ENCODE measurements at regions not wholly inside any gene's neighbourhood (a gene's known extent, or its start where the extent isn't known, plus 50 kb on each side); places are given as distances from the start of the nearest gene placed in this dataset.

DNA sequence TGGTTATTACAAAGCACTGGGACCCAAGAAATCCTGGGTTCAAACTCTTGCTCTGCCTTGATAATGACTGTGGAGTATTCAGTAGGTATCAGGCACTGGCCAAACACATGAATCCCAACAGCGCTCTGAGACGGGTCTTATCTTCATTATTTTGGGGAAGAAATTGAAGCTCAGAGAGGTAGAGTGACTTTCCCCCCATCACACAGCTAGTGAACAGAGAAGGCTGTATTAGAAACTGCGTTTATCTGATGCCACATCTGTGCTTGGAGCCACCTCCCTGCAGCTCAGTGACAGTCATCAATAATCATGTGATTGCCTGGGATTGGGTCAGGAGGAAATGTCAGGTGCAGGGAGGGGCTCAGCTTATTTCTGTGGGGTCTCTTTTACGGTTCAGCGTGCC lies 225.4 kb upstream of the LHX5 start:
- H3K27ac ChIP-seq (ENCODE audit: low read depth, low read length, poor library complexity, severe bottlenecking), result no peak overlapping the region
- BruUV-seq (replicated peaks), result no TSS peak
- ChIA-PET CTCF (no interaction called here), POLR2A (ENCODE audit: low non-redundant PET) (no interaction called here)
- H3K4me3 ChIP-seq (ENCODE audit: low read depth, low read length, poor library complexity, severe bottlenecking), result no peak overlapping the region
- no peaks in the 10 kb centered on the region for H3K9me3 ChIP-seq (ENCODE audit: low read depth, low read length, poor library complexity, severe bottlenecking)
- H3K36me3 ChIP-seq (ENCODE audit: insufficient read depth, low read length, poor library complexity, severe bottlenecking), result no peaks in the 10 kb centered on the region
- TF ChIP-seq CTCF (conservative IDR thresholded peaks at IDR 0.05; ENCODE audit: low read depth, low read length) (no peak), EZH2 (IDR thresholded peaks at IDR 0.05; ENCODE audit: borderline replicate concordance, low read depth, low read length, poor library complexity, severe bottlenecking) (no peak)
- H3K4me1 ChIP-seq (ENCODE audit: insufficient read depth, low read length, poor library complexity, severe bottlenecking), result no peaks in the 10 kb centered on the region
- intact Hi-C loops (cut with micrococcal nuclease; ENCODE audit: unreplicated experiment), result no loop called here
- peaks cover 8% of the 10 kb centered on the region for H3K27me3 ChIP-seq (replicated peaks; ENCODE audit: insufficient read depth, low read depth, low read length, poor library complexity)
- no peak for DNase-seq (ENCODE audit: low spot score)

DNA sequence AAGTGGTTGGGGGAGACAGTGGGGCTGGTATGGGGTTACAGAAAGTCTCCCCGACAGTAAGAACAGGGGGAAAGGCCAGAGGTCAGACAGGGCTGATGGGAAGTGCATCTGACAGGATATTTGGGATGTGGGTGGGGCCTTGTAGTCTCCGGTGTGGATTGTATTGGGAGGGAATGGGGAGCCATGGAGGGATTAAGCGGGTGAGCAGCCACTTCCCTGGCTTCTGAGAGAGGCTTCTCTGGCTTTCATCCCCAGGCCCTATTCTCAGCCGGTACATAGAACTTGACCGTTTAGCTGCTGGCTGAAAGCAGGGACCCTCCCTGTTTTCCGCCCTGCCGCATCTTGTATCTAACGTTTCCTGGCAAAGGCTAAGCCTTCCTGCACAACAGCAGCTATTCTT lies 222.0 kb upstream of the LHX5 start:
- CTCF ChIA-PET, result no interaction called here
- Histone ChIP-seq H3K9me3 (ENCODE audit: low read depth, low read length, poor library complexity, severe bottlenecking) (no peaks in the 10 kb centered on the region), H3K27ac (ENCODE audit: low read depth, low read length, poor library complexity, severe bottlenecking) (no peak overlapping the region), H3K4me1 (ENCODE audit: insufficient read depth, low read length, poor library complexity, severe bottlenecking) (no peaks in the 10 kb centered on the region), H3K27me3 (replicated peaks; ENCODE audit: insufficient read depth, low read depth, low read length, poor library complexity) (peaks cover 3% of the 10 kb centered on the region), H3K36me3 (ENCODE audit: insufficient read depth, low read length, poor library complexity, severe bottlenecking) (no peaks in the 10 kb centered on the region), H3K4me3 (ENCODE audit: low read depth, low read length, poor library complexity, severe bottlenecking) (no peak overlapping the region)
- no peak for DNase-seq (ENCODE audit: low spot score)
- BruUV-seq (replicated peaks), result no TSS peak
- intact Hi-C loops (cut with micrococcal nuclease; ENCODE audit: unreplicated experiment), result no loop called here
- POLR2A ChIA-PET (ENCODE audit: low non-redundant PET), result no interaction called here
- no peak for TF ChIP-seq EZH2 (IDR thresholded peaks at IDR 0.05; ENCODE audit: borderline replicate concordance, low read depth, low read length, poor library complexity, severe bottlenecking)
- no peak for TF ChIP-seq CTCF (conservative IDR thresholded peaks at IDR 0.05; ENCODE audit: low read depth, low read length)

DNA sequence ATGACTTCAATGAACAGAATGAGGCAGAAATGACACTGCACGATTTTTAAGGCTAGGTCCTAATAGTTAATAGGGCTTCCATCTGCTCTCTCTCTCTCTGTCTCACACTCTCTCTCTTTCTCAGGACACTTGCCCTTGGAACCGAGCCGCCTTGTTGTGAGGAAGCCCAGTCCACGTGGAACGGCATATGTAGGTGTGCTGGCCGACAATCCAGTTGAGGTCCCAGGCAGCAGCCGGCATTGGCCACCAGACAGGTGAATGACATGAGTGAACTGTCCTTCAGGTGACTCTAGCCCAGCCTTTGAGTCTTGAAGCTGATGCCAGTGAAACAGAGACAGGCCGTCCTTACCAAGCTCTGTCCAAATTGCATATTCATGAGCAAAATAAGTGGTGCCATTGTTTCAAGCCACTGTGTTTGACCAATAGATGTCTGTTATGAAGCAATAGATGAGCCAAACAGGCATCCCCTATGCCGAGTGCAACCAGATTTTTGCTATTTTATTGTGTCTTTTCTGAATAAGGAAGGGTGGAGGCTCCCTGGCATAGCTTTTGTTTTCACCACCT lies 217.5 kb upstream of the LHX5 start:
- no peaks in the 10 kb centered on the region for H3K4me1 ChIP-seq (ENCODE audit: insufficient read depth, low read length, poor library complexity, severe bottlenecking)
- no peak overlapping the region for H3K4me3 ChIP-seq (ENCODE audit: low read depth, low read length, poor library complexity, severe bottlenecking)
- no peak overlapping the region for H3K27ac ChIP-seq (ENCODE audit: low read depth, low read length, poor library complexity, severe bottlenecking)
- H3K9me3 ChIP-seq (ENCODE audit: low read depth, low read length, poor library complexity, severe bottlenecking), result no peaks in the 10 kb centered on the region
- peaks cover 3% of the 10 kb centered on the region for H3K27me3 ChIP-seq (replicated peaks; ENCODE audit: insufficient read depth, low read depth, low read length, poor library complexity)
- ChIA-PET POLR2A (ENCODE audit: low non-redundant PET) (no interaction called here), CTCF (no interaction called here)
- intact Hi-C loops (cut with micrococcal nuclease; ENCODE audit: unreplicated experiment), result no loop called here
- TF ChIP-seq EZH2 (IDR thresholded peaks at IDR 0.05; ENCODE audit: borderline replicate concordance, low read depth, low read length, poor library complexity, severe bottlenecking) (no peak), CTCF (conservative IDR thresholded peaks at IDR 0.05; ENCODE audit: low read depth, low read length) (no peak)
- H3K36me3 ChIP-seq (ENCODE audit: insufficient read depth, low read length, poor library complexity, severe bottlenecking), result no peaks in the 10 kb centered on the region
- no peak for DNase-seq (ENCODE audit: low spot score)
- no TSS peak for BruUV-seq (replicated peaks)

All from A673 (cell line).